Nephron progenitor cell (in vitro differentiated cells): ENCODE measurements at regions not wholly inside any gene's neighbourhood (a gene's known extent, or its start where the extent isn't known, plus 50 kb on each side); places are given as distances from the start of the nearest gene placed in this dataset.

Experiments
- DNase-seq: peaks from one replicate; pipeline ENCODE4 v3.0.0; 2021
- H3K27ac Mint-ChIP-seq: 2 replicates; pipeline ENCODE4 v1.8.0; 2021; ENCODE audit warnings: mild to moderate bottlenecking, moderate library complexity, mixed read lengths
- H3K27me3 Mint-ChIP-seq: 2 replicates; pipeline ENCODE4 v1.8.0; 2021; ENCODE audit warnings: mild to moderate bottlenecking, low read depth, mixed read lengths; ENCODE audit not compliant: poor library complexity
- H3K36me3 Mint-ChIP-seq: 2 replicates; pipeline ENCODE4 v1.8.0; 2021; ENCODE audit warnings: low read depth, mixed read lengths
- H3K4me1 Mint-ChIP-seq: 2 replicates; pipeline ENCODE4 v1.8.0; 2021; ENCODE audit warnings: mixed read lengths
- H3K4me3 Mint-ChIP-seq: 2 replicates; pipeline ENCODE4 v1.8.0; 2021; ENCODE audit warnings: mild to moderate bottlenecking, moderate library complexity, mixed read lengths
- H3K9me3 Mint-ChIP-seq: 2 replicates; pipeline ENCODE4 v1.8.0; 2021; ENCODE audit warnings: mild to moderate bottlenecking, moderate library complexity, mixed read lengths
- CTCF ChIP-seq: fragments of 200-600 bp; sonication (generic); IDR thresholded peaks from 2 replicates; pipeline ENCODE4 v1.5.0; 2021; ENCODE audit warnings: antibody characterized with exemption

DNA sequence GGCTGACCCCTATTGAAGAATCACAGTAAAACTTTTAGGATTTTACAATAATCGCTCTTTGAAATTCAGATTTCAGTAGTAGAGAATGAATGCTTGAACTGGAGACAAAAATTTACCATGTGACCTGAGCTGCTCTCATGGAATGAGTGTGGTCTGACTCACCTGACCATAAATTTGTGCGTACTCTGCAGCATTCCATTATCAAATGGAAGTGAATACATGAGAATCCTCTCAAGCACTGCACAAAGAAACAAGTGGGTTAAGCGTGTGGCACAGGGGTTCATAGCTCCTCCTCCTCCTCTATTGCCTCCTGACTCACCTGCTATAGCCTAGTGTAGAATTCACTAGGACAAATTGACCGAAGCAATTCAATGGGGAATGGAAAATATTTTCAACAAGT is 269.8 kb upstream of the CDH9 start:
- Mint-ChIP-seq H3K27me3 (no peaks in the 10 kb centered on the region), H3K4me1 (no peaks in the 10 kb centered on the region), H3K27ac (no peak overlapping the region), H3K36me3 (no peaks in the 10 kb centered on the region), H3K4me3 (no peak overlapping the region), H3K9me3 (no peaks in the 10 kb centered on the region)
- TF ChIP-seq CTCF, result no peak
- DNase-seq, result no peak

DNA sequence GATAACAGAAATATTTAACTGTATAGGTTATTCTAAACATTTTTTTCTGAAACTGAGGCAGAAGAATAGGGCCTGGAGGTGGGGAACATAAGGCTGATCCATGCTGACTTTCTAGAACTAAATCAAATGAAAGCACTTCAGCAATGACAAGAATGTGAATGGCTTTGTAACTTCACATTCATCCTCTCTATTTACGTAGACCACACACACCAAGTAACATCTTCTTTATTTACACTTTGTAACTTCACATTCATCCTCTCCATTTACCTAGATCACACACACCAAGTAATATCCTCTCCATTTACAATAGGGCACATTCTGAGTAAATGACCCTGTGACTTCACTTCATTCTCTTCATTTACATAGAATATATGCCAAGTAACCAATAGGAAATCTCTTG is 251.8 kb upstream of the CDH9 start:
- H3K27me3 Mint-ChIP-seq, result no peaks in the 10 kb centered on the region
- peaks cover 15% of the 10 kb centered on the region for H3K9me3 Mint-ChIP-seq
- TF ChIP-seq CTCF, result no peak
- H3K4me3 Mint-ChIP-seq, result no peak overlapping the region
- H3K36me3 Mint-ChIP-seq, result no peaks in the 10 kb centered on the region
- no peak for DNase-seq
- no peaks in the 10 kb centered on the region for H3K4me1 Mint-ChIP-seq
- no peak overlapping the region for H3K27ac Mint-ChIP-seq

GRCh38 chr5:27276119-27276518 is 237.7 kb upstream of the CDH9 start:
- H3K27me3 Mint-ChIP-seq, result no peaks in the 10 kb centered on the region
- no peak overlapping the region for H3K27ac Mint-ChIP-seq
- no peak for DNase-seq
- no peaks in the 10 kb centered on the region for H3K4me1 Mint-ChIP-seq
- no peaks in the 10 kb centered on the region for H3K9me3 Mint-ChIP-seq
- no peak for TF ChIP-seq CTCF
- no peaks in the 10 kb centered on the region for H3K36me3 Mint-ChIP-seq
- no peak overlapping the region for H3K4me3 Mint-ChIP-seq

- DNase-seq, result no peak
- Mint-ChIP-seq H3K27ac (no peak overlapping the region), H3K4me1 (no peaks in the 10 kb centered on the region), H3K27me3 (no peaks in the 10 kb centered on the region), H3K4me3 (no peak overlapping the region), H3K36me3 (no peaks in the 10 kb centered on the region), H3K9me3 (no peaks in the 10 kb centered on the region)
- TF ChIP-seq CTCF, result no peak
These were observed 237.0 kb upstream of the CDH9 start for GRCh38 chr5:27275345-27275744.

DNA sequence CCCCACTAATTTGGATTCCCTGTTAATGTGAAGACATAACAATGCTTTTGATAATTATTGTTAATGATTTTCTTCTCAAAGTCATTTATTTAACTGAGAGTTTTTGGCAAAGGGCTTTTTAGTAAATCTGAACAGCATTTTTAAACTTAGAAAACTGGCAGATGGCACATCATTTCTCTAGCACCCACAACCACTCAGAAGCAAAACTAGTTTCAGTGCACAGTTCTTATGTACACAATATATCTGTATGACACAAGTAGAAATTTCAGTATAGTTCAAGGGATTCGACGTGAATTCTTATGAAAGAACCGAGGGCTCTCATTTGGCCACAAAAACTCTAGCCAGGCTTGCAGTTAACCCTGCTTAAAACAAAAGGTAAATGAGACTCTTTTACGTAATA is 231.4 kb upstream of the CDH9 start:
- Mint-ChIP-seq H3K36me3 (no peaks in the 10 kb centered on the region), H3K4me1 (no peaks in the 10 kb centered on the region), H3K27ac (no peak overlapping the region), H3K4me3 (no peak overlapping the region), H3K27me3 (peaks cover 3% of the 10 kb centered on the region), H3K9me3 (peaks cover 13% of the 10 kb centered on the region)
- no peak for DNase-seq
- no peak for TF ChIP-seq CTCF

DNA sequence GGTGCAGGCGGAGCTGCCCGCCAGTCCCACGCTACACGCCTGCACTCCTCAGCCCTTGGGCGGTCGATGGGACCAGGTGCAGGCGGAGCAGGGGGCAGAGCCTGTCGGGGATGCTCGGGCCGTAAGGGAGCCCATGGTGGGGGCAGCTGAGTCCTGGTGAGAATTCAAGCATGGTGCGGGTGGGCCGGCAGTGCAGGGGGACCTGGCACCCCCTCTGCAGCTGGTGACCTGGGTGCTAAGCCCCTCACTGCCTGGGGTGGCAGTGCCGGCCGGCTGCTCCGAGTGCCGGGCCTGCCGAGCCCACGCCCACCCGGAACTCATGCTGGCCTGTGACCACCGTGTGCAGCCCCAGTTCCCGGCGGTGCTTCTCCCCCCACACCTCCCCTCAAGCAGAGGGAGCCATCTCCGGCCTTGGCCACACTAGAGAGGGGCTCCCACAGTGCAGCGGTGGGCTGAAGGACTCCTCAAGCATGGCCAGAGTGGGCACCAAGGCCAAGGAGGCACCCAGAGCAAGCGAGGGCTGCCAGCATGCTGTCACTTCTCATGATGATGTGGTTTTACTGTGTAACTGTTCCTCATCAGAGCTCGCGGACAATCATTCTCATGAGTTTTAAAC is 228.9 kb upstream of the CDH9 start:
- Mint-ChIP-seq H3K4me1 (no peaks in the 10 kb centered on the region), H3K27me3 (peaks cover 3% of the 10 kb centered on the region), H3K9me3 (peaks cover 33% of the 10 kb centered on the region), H3K27ac (no peak overlapping the region), H3K36me3 (no peaks in the 10 kb centered on the region), H3K4me3 (no peak overlapping the region)
- TF ChIP-seq CTCF, result no peak
- DNase-seq, result no peak
